SH-SY5Y (cell line): ENCODE measurements at regions not wholly inside any gene's neighbourhood (a gene's known extent, or its start where the extent isn't known, plus 50 kb on each side); places are given as distances from the start of the nearest gene placed in this dataset.

Experiments
- GATA2 ChIP-seq: IDR thresholded peaks from 2 replicates; pipeline ENCODE4 v1.6.1; 2011; ENCODE audit warnings: mild to moderate bottlenecking, low read depth, low read length
- GATA3 ChIP-seq: IDR thresholded peaks from 2 replicates; pipeline ENCODE4 v1.6.1; 2011; ENCODE audit warnings: low read depth, mild to moderate bottlenecking, low read length, moderate library complexity

DNA sequence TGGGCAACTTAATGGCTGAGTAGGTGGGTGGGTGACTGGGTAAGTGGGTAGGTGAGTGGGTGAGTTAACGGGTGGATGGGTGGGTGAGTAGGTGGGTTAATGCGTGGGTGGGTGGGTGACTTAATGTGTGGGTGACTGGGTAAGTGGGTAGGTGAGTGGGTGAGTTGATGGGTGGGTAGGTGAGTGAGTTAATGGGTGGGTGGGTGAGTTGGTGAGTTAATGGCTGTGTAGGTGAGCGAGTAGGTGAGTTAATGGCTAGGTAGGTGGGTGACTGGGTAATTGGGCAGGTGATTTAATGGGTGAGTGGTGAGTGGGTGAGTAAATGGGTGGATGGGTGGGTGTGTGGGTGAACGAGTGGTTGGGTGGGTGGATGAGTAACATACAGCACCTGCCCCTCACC lies 243.0 kb upstream of the MGMT start:
- TF ChIP-seq GATA2 (no peak), GATA3 (no peak)
